Activated CD8-positive, alpha-beta memory T cell treated with anti-CD3 and anti-CD28 coated beads, Interleukin-2, amount 10 ng/mL, durations not matched to agents 7 days and 5 days (primary cell): ENCODE measurements at regions not wholly inside any gene's neighbourhood (a gene's known extent, or its start where the extent isn't known, plus 50 kb on each side); places are given as distances from the start of the nearest gene placed in this dataset.
"Not testable (repeated sequence)": the region's sequence is repeated elsewhere in the genome, so short reads cannot be mapped to it uniquely, and the experiment has no call there.

ENCODE experiments used
- ATAC-seq: fragments of 150-1000 bp; cut with Tn5 transposase; one replicate; pipeline ENCODE4 v1.10.0; 2021; ENCODE audit warnings: moderate library complexity
- CTCF ChIA-PET: fragments of 350-600 bp; sonication (Branson Sonifier 250); formaldehyde crosslinking; loops from one replicate; lab custom pipeline; 2021; ENCODE audit warnings: antibody characterized with exemption; lab: Charles Lee
- DNase-seq: peaks from one replicate; pipeline ENCODE4 v3.0.0-alpha.2; 2020
- H3K27ac Mint-ChIP-seq: one replicate; pipeline ENCODE4 v1.8.0; 2021; ENCODE audit warnings: mild to moderate bottlenecking, mixed read lengths
- H3K27me3 Mint-ChIP-seq: one replicate; pipeline ENCODE4 v1.8.0; 2021; ENCODE audit warnings: mixed read lengths
- H3K36me3 Mint-ChIP-seq: one replicate; pipeline ENCODE4 v1.8.0; 2021; ENCODE audit warnings: mild to moderate bottlenecking, mixed read lengths
- H3K4me1 Mint-ChIP-seq: one replicate; pipeline ENCODE4 v1.8.0; 2021; ENCODE audit warnings: mixed read lengths
- H3K4me3 Mint-ChIP-seq: one replicate; pipeline ENCODE4 v1.8.0; 2021; ENCODE audit warnings: mild to moderate bottlenecking, moderate library complexity, mixed read lengths
- H3K9me3 Mint-ChIP-seq: one replicate; pipeline ENCODE4 v1.8.0; 2022; ENCODE audit warnings: low read depth, mixed read lengths

DNA sequence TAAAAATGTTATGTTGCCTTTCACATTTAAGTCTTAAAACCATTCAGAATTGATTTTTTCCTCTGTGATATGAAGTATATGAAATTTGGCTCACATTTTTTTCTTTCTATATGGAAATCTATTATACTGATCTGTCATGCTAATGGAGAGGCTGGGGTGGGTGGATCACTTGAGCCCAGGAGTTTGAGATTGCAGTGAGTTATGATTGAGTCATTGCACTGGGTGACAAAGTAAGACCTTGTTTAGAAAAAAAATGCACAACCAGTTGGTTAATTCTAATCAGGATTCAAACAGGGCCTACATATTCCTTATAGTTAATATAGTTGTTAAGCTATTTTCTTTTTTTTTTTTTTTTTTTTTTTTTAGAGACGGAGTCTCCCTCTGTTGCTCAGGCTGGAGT, 230.5 kb downstream of the MFSD1 start:
- H3K36me3 Mint-ChIP-seq, result no peaks in the 10 kb centered on the region
- CTCF ChIA-PET, result no interaction called here
- H3K9me3 Mint-ChIP-seq, result peaks cover 4% of the 10 kb centered on the region
- DNase-seq (no peak), ATAC-seq (no peak)
- no peak overlapping the region for H3K27ac Mint-ChIP-seq
- H3K4me1 Mint-ChIP-seq, result no peaks in the 10 kb centered on the region
- no peak overlapping the region for H3K4me3 Mint-ChIP-seq
- H3K27me3 Mint-ChIP-seq, result no peaks in the 10 kb centered on the region

DNA sequence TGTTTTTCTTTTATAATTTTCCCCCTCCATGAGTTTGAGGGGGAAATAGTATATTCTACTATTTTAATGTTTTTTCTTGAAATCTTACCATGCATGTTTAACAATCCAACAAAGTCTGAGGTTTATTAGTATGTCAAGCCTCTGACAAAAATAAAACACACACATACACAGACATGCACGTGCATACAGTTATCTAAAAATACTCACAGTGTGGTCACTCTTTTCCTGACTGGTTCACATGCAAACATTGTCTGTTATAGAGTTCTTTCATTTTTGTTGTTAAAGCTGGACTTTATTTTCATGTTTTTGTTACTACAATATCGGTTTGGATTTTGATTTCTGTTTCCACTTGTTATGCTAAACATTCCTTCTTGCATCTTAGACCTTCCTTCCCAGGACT, 236.6 kb downstream of the MFSD1 start:
- H3K27ac Mint-ChIP-seq, result no peak overlapping the region
- no peaks in the 10 kb centered on the region for H3K4me1 Mint-ChIP-seq
- H3K36me3 Mint-ChIP-seq, result no peaks in the 10 kb centered on the region
- no peaks in the 10 kb centered on the region for H3K27me3 Mint-ChIP-seq
- H3K4me3 Mint-ChIP-seq, result no peak overlapping the region
- peaks cover 6% of the 10 kb centered on the region for H3K9me3 Mint-ChIP-seq
- DNase-seq (no peak), ATAC-seq (no peak)
- CTCF ChIA-PET, result no interaction called here

- Mint-ChIP-seq H3K4me3 (no peak overlapping the region), H3K27me3 (no peaks in the 10 kb centered on the region), H3K36me3 (no peaks in the 10 kb centered on the region), H3K4me1 (no peaks in the 10 kb centered on the region), H3K27ac (no peak overlapping the region), H3K9me3 (peaks cover 2% of the 10 kb centered on the region)
- ATAC-seq (no peak), DNase-seq (no peak)
- CTCF ChIA-PET, result no interaction called here
Measured at GRCh38 chr3:159039286-159039685, 237.4 kb downstream of the MFSD1 start.

GRCh38 chr3:159045279-159045885, 243.5 kb downstream of the MFSD1 start:
- H3K4me3 Mint-ChIP-seq, result no peak overlapping the region
- H3K36me3 Mint-ChIP-seq, result no peaks in the 10 kb centered on the region
- ATAC-seq (no peak), DNase-seq (no peak)
- peaks cover 2% of the 10 kb centered on the region for H3K9me3 Mint-ChIP-seq
- no peaks in the 10 kb centered on the region for H3K27me3 Mint-ChIP-seq
- no peak overlapping the region for H3K27ac Mint-ChIP-seq
- no peaks in the 10 kb centered on the region for H3K4me1 Mint-ChIP-seq
- CTCF ChIA-PET, result no interaction called here

DNA sequence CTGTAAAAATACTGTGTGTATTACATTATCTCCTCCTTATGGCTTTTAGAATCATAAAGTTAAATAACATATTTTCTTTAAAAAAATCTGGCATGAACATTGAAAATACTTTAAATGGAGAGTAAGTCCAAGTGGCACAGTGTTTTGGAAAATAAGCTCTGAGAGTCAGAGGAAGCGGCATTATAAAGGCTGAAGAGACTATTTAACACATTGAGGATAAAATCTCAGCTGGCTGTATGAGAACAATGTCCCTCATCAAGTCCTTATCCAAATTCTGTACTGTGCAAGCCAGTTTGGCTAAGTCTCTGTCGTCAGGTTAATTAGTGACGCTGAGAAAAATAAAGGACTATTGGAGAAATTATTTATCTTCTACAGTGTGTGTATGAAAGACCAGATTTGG, 245.5 kb downstream of the MFSD1 start:
- no peak for DNase-seq
- ATAC-seq, result no peak
- Mint-ChIP-seq H3K36me3 (no peaks in the 10 kb centered on the region), H3K4me1 (no peaks in the 10 kb centered on the region), H3K27me3 (no peaks in the 10 kb centered on the region), H3K27ac (no peak overlapping the region), H3K4me3 (no peak overlapping the region), H3K9me3 (no peaks in the 10 kb centered on the region)
- CTCF ChIA-PET, result interaction anchor here (0.7 kb wide), 1 partner anchor 31 kb away, joined by 3 read pairs; no protein-coding TSS in a partner anchor

DNA sequence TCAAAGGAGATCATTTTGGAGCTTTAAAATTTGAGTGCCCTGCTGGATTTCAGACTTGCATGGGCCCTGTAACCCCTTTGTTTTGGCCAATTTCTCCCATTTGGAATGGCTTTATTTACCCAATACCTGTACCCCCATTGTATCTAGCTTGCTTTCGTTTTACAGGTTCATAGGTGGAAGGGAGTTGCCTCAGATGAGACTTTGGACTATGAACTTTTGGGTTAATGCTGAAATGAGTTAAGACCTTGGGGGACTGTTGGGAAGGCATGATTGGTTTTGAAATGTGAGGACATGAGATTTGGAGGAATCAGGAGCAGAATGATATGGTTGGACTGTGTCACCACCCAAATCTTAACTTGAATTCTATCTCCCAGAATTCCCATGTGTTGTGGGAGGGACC, 250.6 kb downstream of the MFSD1 start:
- H3K4me3 Mint-ChIP-seq, DNase-seq, ATAC-seq, CTCF ChIA-PET, H3K9me3 Mint-ChIP-seq, H3K36me3 Mint-ChIP-seq, H3K27ac Mint-ChIP-seq, H3K4me1 Mint-ChIP-seq, H3K27me3 Mint-ChIP-seq: not testable (repeated sequence)

DNA sequence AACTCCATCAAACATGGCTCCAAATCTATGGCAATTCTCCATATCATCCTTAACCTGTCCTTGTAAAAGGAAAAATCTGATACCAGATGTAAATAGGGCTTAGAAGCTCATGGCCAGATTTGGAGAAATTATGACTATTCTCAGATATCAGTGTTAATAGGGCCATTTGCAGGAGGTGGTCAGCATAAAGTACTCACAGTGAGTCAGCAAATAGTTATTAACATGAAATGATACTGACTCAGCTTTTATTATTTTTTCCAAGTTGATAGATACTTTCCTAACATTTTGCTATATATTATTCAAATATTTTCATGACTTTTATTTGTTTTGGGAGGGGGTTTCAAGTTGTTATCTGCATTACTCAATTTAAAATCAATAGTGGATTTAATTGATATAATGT, 255.8 kb downstream of the MFSD1 start:
- Mint-ChIP-seq H3K4me1 (no peaks in the 10 kb centered on the region), H3K4me3 (no peak overlapping the region), H3K36me3 (no peaks in the 10 kb centered on the region), H3K27ac (no peak overlapping the region), H3K9me3 (no peaks in the 10 kb centered on the region), H3K27me3 (no peaks in the 10 kb centered on the region)
- CTCF ChIA-PET, result no interaction called here
- ATAC-seq, result no peak
- no peak for DNase-seq

- H3K4me1 Mint-ChIP-seq, result no peaks in the 10 kb centered on the region
- ATAC-seq, result no peak
- no peaks in the 10 kb centered on the region for H3K36me3 Mint-ChIP-seq
- no peak overlapping the region for H3K4me3 Mint-ChIP-seq
- no peak overlapping the region for H3K27ac Mint-ChIP-seq
- H3K9me3 Mint-ChIP-seq, result no peaks in the 10 kb centered on the region
- H3K27me3 Mint-ChIP-seq, result no peaks in the 10 kb centered on the region
- no peak for DNase-seq
- CTCF ChIA-PET, result no interaction called here
Measured at GRCh38 chr3:159058859-159059258, 257.0 kb downstream of the MFSD1 start.

- no peaks in the 10 kb centered on the region for H3K4me1 Mint-ChIP-seq
- H3K36me3 Mint-ChIP-seq, result no peaks in the 10 kb centered on the region
- CTCF ChIA-PET, result no interaction called here
- H3K27me3 Mint-ChIP-seq, result no peaks in the 10 kb centered on the region
- no peak overlapping the region for H3K4me3 Mint-ChIP-seq
- H3K27ac Mint-ChIP-seq, result no peak overlapping the region
- ATAC-seq, result no peak
- DNase-seq, result no peak
- H3K9me3 Mint-ChIP-seq, result no peaks in the 10 kb centered on the region
Measured at GRCh38 chr3:159059395-159059794, 257.5 kb downstream of the MFSD1 start.

GRCh38 chr3:159062734-159063410, 261.0 kb downstream of the MFSD1 start:
- CTCF ChIA-PET, result no interaction called here
- no peaks in the 10 kb centered on the region for H3K9me3 Mint-ChIP-seq
- no peak overlapping the region for H3K4me3 Mint-ChIP-seq
- DNase-seq (no peak), ATAC-seq (no peak)
- H3K4me1 Mint-ChIP-seq, result no peaks in the 10 kb centered on the region
- no peaks in the 10 kb centered on the region for H3K27me3 Mint-ChIP-seq
- H3K27ac Mint-ChIP-seq, result no peak overlapping the region
- H3K36me3 Mint-ChIP-seq, result no peaks in the 10 kb centered on the region

- no peak within 1 kb of the TSS for H3K27ac Mint-ChIP-seq
- DNase-seq, result no peak
- no peak for ATAC-seq
- H3K36me3 Mint-ChIP-seq, result no peaks in the 10 kb centered on the region
- CTCF ChIA-PET, result no interaction called here
- no peak within 1 kb of the TSS for H3K4me3 Mint-ChIP-seq
- H3K27me3 Mint-ChIP-seq, result peaks cover 2% of the 10 kb centered on the region
- H3K9me3 Mint-ChIP-seq, result no peaks in the 10 kb centered on the region
- no peaks in the 10 kb centered on the region for H3K4me1 Mint-ChIP-seq
Measured at GRCh38 chr3:159069091-159069490, 267.2 kb downstream of the MFSD1 start, which contains the start of gene IQCJ. Gene IQCJ, plus strand, starts transcription at chr3:159069319.

DNA sequence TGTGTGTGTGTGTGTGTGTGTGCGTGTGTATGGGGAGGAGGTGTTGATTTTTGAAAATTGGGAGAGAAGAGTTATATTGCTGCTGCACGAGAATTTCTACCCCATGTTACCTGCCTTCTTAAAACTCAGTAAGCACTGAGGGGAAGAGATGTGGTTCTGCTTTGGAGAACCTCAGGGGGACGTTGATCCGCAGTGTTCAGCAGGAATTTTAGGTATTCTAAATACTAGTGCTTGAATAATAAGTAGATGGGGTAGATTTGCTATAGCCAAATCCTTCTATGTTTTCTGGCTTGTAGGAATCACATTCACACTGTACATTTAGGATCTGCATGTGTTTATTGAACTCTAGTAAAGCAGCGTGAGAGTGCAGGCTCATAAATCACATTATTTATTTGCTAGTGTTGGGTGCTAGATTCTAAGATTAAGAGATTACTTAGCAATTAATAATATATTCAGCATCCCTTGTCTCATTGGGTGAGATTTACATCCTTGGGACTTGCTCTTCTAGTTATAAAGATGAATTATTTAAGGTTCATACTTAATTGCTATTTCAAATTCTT, 268.1 kb downstream of the MFSD1 start:
- ATAC-seq (no peak), DNase-seq (no peak)
- Mint-ChIP-seq H3K4me1 (no peaks in the 10 kb centered on the region), H3K27me3 (peaks cover 2% of the 10 kb centered on the region), H3K36me3 (no peaks in the 10 kb centered on the region), H3K4me3 (no peak overlapping the region), H3K27ac (no peak overlapping the region), H3K9me3 (no peaks in the 10 kb centered on the region)
- CTCF ChIA-PET, result no interaction called here

- H3K36me3 Mint-ChIP-seq, result no peaks in the 10 kb centered on the region
- no peak overlapping the region for H3K4me3 Mint-ChIP-seq
- H3K27ac Mint-ChIP-seq, result no peak overlapping the region
- ATAC-seq (no peak), DNase-seq (no peak)
- H3K4me1 Mint-ChIP-seq, result no peaks in the 10 kb centered on the region
- peaks cover 2% of the 10 kb centered on the region for H3K27me3 Mint-ChIP-seq
- no peaks in the 10 kb centered on the region for H3K9me3 Mint-ChIP-seq
- CTCF ChIA-PET, result no interaction called here
Measured at GRCh38 chr3:159074756-159075701, 273.2 kb downstream of the MFSD1 start.
